ENCODE measurements at regions not wholly inside any gene's neighbourhood (a gene's known extent, or its start where the extent isn't known, plus 50 kb on each side); places are given as distances from the start of the nearest gene placed in this dataset.

DNA sequence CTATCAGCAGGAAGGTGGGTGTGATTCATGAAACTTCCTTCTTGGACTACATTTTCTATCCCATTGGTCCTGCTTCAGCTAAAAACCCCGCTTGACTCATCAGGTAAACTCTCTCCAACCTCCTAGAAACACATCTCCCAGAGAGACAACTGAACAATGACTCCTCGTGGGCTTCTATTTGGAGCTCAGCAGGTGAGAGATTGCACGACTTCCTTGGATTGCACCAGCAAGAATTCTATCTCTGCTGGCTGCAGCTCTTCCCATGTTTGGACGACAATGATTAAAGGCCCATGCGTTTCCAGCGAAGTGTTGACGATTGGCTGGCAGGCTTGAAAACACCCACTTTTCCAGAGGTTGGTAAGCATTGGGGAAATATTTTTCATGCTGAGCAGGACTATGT lies 216.1 kb upstream of the NTM start (continued):
- TF ChIP-seq, protein P1, sequence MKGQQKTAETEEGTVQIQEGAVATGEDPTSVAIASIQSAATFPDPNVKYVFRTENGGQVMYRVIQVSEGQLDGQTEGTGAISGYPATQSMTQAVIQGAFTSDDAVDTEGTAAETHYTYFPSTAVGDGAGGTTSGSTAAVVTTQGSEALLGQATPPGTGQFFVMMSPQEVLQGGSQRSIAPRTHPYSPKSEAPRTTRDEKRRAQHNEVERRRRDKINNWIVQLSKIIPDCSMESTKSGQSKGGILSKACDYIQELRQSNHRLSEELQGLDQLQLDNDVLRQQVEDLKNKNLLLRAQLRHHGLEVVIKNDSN (CRISPR knock-in tag; IDR thresholded peaks at IDR 0.05) = no peak
- TF ChIP-seq, protein P2, sequence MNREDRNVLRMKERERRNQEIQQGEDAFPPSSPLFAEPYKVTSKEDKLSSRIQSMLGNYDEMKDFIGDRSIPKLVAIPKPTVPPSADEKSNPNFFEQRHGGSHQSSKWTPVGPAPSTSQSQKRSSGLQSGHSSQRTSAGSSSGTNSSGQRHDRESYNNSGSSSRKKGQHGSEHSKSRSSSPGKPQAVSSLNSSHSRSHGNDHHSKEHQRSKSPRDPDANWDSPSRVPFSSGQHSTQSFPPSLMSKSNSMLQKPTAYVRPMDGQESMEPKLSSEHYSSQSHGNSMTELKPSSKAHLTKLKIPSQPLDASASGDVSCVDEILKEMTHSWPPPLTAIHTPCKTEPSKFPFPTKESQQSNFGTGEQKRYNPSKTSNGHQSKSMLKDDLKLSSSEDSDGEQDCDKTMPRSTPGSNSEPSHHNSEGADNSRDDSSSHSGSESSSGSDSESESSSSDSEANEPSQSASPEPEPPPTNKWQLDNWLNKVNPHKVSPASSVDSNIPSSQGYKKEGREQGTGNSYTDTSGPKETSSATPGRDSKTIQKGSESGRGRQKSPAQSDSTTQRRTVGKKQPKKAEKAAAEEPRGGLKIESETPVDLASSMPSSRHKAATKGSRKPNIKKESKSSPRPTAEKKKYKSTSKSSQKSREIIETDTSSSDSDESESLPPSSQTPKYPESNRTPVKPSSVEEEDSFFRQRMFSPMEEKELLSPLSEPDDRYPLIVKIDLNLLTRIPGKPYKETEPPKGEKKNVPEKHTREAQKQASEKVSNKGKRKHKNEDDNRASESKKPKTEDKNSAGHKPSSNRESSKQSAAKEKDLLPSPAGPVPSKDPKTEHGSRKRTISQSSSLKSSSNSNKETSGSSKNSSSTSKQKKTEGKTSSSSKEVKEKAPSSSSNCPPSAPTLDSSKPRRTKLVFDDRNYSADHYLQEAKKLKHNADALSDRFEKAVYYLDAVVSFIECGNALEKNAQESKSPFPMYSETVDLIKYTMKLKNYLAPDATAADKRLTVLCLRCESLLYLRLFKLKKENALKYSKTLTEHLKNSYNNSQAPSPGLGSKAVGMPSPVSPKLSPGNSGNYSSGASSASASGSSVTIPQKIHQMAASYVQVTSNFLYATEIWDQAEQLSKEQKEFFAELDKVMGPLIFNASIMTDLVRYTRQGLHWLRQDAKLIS (CRISPR knock-in tag; IDR thresholded peaks at IDR 0.05; ENCODE audit: borderline replicate concordance) = no peak
- TF ChIP-seq ZNF396 (CRISPR knock-in tag; IDR thresholded peaks at IDR 0.05; ENCODE audit: borderline replicate concordance) (no peak), RELA (CRISPR knock-in tag; IDR thresholded peaks at IDR 0.05; ENCODE audit: borderline replicate concordance) (no peak), ZNF671 (CRISPR knock-in tag; IDR thresholded peaks at IDR 0.05) (no peak), NR3C1 (CRISPR knock-in tag; conservative IDR thresholded peaks at IDR 0.05; ENCODE audit: low read depth) (no peak), FOXK1 (CRISPR knock-in tag; IDR thresholded peaks at IDR 0.05) (no peak), NR1H2 (CRISPR knock-in tag; IDR thresholded peaks at IDR 0.05) (no peak), MXD4 (CRISPR knock-in tag; IDR thresholded peaks at IDR 0.05; ENCODE audit: borderline replicate concordance) (no peak)
- TF ChIP-seq, protein P3, sequence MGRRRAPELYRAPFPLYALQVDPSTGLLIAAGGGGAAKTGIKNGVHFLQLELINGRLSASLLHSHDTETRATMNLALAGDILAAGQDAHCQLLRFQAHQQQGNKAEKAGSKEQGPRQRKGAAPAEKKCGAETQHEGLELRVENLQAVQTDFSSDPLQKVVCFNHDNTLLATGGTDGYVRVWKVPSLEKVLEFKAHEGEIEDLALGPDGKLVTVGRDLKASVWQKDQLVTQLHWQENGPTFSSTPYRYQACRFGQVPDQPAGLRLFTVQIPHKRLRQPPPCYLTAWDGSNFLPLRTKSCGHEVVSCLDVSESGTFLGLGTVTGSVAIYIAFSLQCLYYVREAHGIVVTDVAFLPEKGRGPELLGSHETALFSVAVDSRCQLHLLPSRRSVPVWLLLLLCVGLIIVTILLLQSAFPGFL (CRISPR knock-in tag; IDR thresholded peaks at IDR 0.05; ENCODE audit: borderline replicate concordance) = no peak

DNA sequence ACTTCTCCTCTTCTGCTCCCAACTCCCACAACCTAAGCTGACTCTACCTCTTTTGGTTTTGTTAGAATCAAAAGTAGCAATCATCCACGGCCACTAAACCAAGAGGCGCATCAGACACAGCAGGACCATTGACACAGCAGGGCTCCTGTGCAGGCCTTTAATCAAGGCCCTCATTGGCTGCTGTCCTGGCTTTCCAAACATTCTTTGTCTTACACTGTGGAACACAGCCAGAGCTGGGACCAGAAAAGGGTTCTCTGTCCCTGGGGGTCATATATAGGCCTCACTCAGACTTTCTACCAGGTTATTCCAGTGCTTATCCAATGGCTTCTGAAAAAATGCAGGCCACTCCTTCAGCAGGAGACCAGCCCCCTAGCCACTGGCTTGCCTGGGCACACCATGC lies 212.7 kb upstream of the NTM start:
- no peaks in the 10 kb centered on the region for H3K9me3 Mint-ChIP-seq
- H3K27me3 Mint-ChIP-seq (ENCODE audit: low read depth) = no peaks in the 10 kb centered on the region
- DNase-seq (ENCODE audit: low spot score) (no peak), ATAC-seq (no peak)
- no peak overlapping the region for H3K27ac Mint-ChIP-seq
- CTCF ChIA-PET = no interaction called here
- POLR2A ChIA-PET = no interaction called here
- TF ChIP-seq, protein P4, sequence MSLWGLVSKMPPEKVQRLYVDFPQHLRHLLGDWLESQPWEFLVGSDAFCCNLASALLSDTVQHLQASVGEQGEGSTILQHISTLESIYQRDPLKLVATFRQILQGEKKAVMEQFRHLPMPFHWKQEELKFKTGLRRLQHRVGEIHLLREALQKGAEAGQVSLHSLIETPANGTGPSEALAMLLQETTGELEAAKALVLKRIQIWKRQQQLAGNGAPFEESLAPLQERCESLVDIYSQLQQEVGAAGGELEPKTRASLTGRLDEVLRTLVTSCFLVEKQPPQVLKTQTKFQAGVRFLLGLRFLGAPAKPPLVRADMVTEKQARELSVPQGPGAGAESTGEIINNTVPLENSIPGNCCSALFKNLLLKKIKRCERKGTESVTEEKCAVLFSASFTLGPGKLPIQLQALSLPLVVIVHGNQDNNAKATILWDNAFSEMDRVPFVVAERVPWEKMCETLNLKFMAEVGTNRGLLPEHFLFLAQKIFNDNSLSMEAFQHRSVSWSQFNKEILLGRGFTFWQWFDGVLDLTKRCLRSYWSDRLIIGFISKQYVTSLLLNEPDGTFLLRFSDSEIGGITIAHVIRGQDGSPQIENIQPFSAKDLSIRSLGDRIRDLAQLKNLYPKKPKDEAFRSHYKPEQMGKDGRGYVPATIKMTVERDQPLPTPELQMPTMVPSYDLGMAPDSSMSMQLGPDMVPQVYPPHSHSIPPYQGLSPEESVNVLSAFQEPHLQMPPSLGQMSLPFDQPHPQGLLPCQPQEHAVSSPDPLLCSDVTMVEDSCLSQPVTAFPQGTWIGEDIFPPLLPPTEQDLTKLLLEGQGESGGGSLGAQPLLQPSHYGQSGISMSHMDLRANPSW (CRISPR knock-in tag; conservative IDR thresholded peaks at IDR 0.05; ENCODE audit: low read depth) = no peak
- no peak for TF ChIP-seq CREM (CRISPR knock-in tag; IDR thresholded peaks at IDR 0.05)
- TF ChIP-seq, protein P5, sequence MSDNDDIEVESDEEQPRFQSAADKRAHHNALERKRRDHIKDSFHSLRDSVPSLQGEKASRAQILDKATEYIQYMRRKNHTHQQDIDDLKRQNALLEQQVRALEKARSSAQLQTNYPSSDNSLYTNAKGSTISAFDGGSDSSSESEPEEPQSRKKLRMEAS (CRISPR knock-in tag; IDR thresholded peaks at IDR 0.05) = no peak
- TF ChIP-seq SOX15 (CRISPR knock-in tag; IDR thresholded peaks at IDR 0.05) = no peak
- TF ChIP-seq, protein P6, sequence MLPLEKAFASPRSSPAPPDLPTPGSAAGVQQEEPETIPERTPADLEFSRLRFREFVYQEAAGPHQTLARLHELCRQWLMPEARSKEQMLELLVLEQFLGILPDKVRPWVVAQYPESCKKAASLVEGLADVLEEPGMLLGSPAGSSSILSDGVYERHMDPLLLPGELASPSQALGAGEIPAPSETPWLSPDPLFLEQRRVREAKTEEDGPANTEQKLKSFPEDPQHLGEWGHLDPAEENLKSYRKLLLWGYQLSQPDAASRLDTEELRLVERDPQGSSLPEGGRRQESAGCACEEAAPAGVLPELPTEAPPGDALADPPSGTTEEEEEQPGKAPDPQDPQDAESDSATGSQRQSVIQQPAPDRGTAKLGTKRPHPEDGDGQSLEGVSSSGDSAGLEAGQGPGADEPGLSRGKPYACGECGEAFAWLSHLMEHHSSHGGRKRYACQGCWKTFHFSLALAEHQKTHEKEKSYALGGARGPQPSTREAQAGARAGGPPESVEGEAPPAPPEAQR (CRISPR knock-in tag; IDR thresholded peaks at IDR 0.05) = no peak
- TF ChIP-seq, protein P7, sequence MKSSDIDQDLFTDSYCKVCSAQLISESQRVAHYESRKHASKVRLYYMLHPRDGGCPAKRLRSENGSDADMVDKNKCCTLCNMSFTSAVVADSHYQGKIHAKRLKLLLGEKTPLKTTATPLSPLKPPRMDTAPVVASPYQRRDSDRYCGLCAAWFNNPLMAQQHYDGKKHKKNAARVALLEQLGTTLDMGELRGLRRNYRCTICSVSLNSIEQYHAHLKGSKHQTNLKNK (CRISPR knock-in tag; IDR thresholded peaks at IDR 0.05) = no peak
- no peak for TF ChIP-seq PRRX2 (CRISPR knock-in tag; IDR thresholded peaks at IDR 0.05)
- H3K4me1 Mint-ChIP-seq = peaks cover 10% of the 10 kb centered on the region
- H3K4me3 Mint-ChIP-seq = no peak overlapping the region
- no peaks in the 10 kb centered on the region for H3K36me3 Mint-ChIP-seq
